SK-N-MC (cell line): ENCODE measurements at regions not wholly inside any gene's neighbourhood (a gene's known extent, or its start where the extent isn't known, plus 50 kb on each side); places are given as distances from the start of the nearest gene placed in this dataset.

Source experiments
- EZH2 ChIP-seq: fragments of 200-600 bp; sonication (generic); IDR thresholded peaks from one replicate; pipeline ENCODE4 v1.6.1; 2017; ENCODE audit warnings: antibody characterized with exemption
- POLR2AphosphoS5 ChIP-seq: IDR thresholded peaks from 2 replicates; pipeline ENCODE4 v1.6.1; 2012; ENCODE audit warnings: mild to moderate bottlenecking, low read depth, low read length, borderline replicate concordance

- TF ChIP-seq POLR2AphosphoS5 = no peak
- no peak for TF ChIP-seq EZH2
Measured at GRCh38 chr1:70891051-70891843, 156.4 kb downstream of the PTGER3 start.
